A673 (cell line): ENCODE measurements at regions not wholly inside any gene's neighbourhood (a gene's known extent, or its start where the extent isn't known, plus 50 kb on each side); places are given as distances from the start of the nearest gene placed in this dataset.

Source experiments
- CTCF ChIP-seq: fragments of 300-800, 200-600 bp; sonication (generic); conservative IDR thresholded peaks from 2 replicates; pipeline ENCODE4 v1.5.1; 2017; ENCODE audit warnings: low read depth, mild to moderate bottlenecking, antibody characterized with exemption, low read length, moderate library complexity, mixed read lengths
- EZH2 ChIP-seq: fragments of 200-600 bp; sonication (generic); IDR thresholded peaks from 2 replicates; pipeline ENCODE4 v1.6.1; 2017; ENCODE audit warnings: borderline replicate concordance, low read depth, mild to moderate bottlenecking, mixed read lengths, antibody characterized with exemption, low read length; ENCODE audit not compliant: poor library complexity, severe bottlenecking

GRCh38 chrX:121802881-121803412 lies 755.5 kb downstream of the GLUD2 start:
- no peak for TF ChIP-seq CTCF
- TF ChIP-seq EZH2: no peak
